B cell (primary cell): ENCODE measurements at regions not wholly inside any gene's neighbourhood (a gene's known extent, or its start where the extent isn't known, plus 50 kb on each side); places are given as distances from the start of the nearest gene placed in this dataset.

Experiments used
- CTCF ChIP-seq: fragments of 200-600 bp; IDR thresholded peaks from one replicate; pipeline ENCODE4 v1.8.0; 2022; ENCODE audit warnings: antibody characterized with exemption, mild to moderate bottlenecking
- EZH2 ChIP-seq: IDR thresholded peaks from 2 replicates; pipeline ENCODE4 v1.6.1; 2012; ENCODE audit warnings: borderline replicate concordance, low read depth, mild to moderate bottlenecking, moderate library complexity, low read length; ENCODE audit not compliant: insufficient read depth, poor library complexity, severe bottlenecking

- TF ChIP-seq CTCF (no peak), EZH2 (no peak)
Measured at GRCh38 chr1:69373520-69373919, 194.2 kb upstream of the LRRC7 start.
